ENCODE measurements at regions not wholly inside any gene's neighbourhood (a gene's known extent, or its start where the extent isn't known, plus 50 kb on each side); places are given as distances from the start of the nearest gene placed in this dataset.

- H3K27me3 Mint-ChIP-seq (ENCODE audit: low read depth in 3 of 3) = no peaks in the 10 kb centered on the region
- Histone ChIP-seq H3K9me3 (replicated peaks in 1 of 2; ENCODE audit: control insufficient read depth in 1 of 2, insufficient read depth in 1 of 2, low read length in 2 of 2) (no peaks in the 10 kb centered on the region), H2AFZ (ENCODE audit: insufficient read depth, low read depth, low read length, poor library complexity, severe bottlenecking) (no peak overlapping the region), H3K4me3 (replicated peaks in 1 of 3; ENCODE audit: low read depth in 2 of 3, low read length in 3 of 3) (no peak overlapping the region), H3K36me3 (replicated peaks in 1 of 2; ENCODE audit: control insufficient read depth in 1 of 2, insufficient read depth in 2 of 2, low read length in 2 of 2) (no peaks in the 10 kb centered on the region), H3K4me2 (replicated peaks; ENCODE audit: extremely low read depth, low read length, poor library complexity, severe bottlenecking) (no peak overlapping the region), H3K27me3 (ENCODE audit: control insufficient read depth in 2 of 2, insufficient read depth in 2 of 2, low read length in 2 of 2) (no peaks in the 10 kb centered on the region), H4K20me1 (ENCODE audit: insufficient read depth, low read length) (no peaks in the 10 kb centered on the region), H3K27ac (ENCODE audit: low read depth in 1 of 2, low read length in 2 of 2) (no peak overlapping the region), H3K4me1 (ENCODE audit: control insufficient read depth in 1 of 2, insufficient read depth in 2 of 2, low read length in 2 of 2) (peaks cover 29 to 36% of the 10 kb centered on the region in 2 donors), H3K79me2 (ENCODE audit: insufficient read depth, low read length) (no peaks in the 10 kb centered on the region), H3K9ac (ENCODE audit: insufficient read depth, low read length, poor library complexity, severe bottlenecking) (no peak overlapping the region)
- no peak for TF ChIP-seq CTCF (IDR thresholded peaks at IDR 0.05)
- WGBS (ENCODE audit: insufficient coverage) = 100% methylated on average over 3 of the region's 5 CpGs
- no peaks in the 10 kb centered on the region for H3K36me3 Mint-ChIP-seq
- H3K9me3 Mint-ChIP-seq = peaks cover 0 to 2% (median 0%) of the 10 kb centered on the region in 7 donors
- peaks cover 29% of the 10 kb centered on the region for H3K4me1 Mint-ChIP-seq
- no peak overlapping the region for H3K27ac Mint-ChIP-seq
- no peak overlapping the region for H3K4me3 Mint-ChIP-seq
- intact Hi-C loops (cut with micrococcal nuclease) = no loop called here
- peak in 1 of 3 donors; percentile 21 for DNase-seq
Measured at GRCh38 chr6:105836889-105837288, 249.2 kb upstream of the PRDM1 start.

- no peaks in the 10 kb centered on the region for H3K36me3 Mint-ChIP-seq
- Histone ChIP-seq H3K27me3 (ENCODE audit: control insufficient read depth in 2 of 2, insufficient read depth in 2 of 2, low read length in 2 of 2) (no peaks in the 10 kb centered on the region), H3K4me1 (ENCODE audit: control insufficient read depth in 1 of 2, insufficient read depth in 2 of 2, low read length in 2 of 2) (peaks cover 34 to 41% of the 10 kb centered on the region in 2 donors), H3K9ac (ENCODE audit: insufficient read depth, low read length, poor library complexity, severe bottlenecking) (no peak overlapping the region), H4K20me1 (ENCODE audit: insufficient read depth, low read length) (no peaks in the 10 kb centered on the region), H3K4me2 (replicated peaks; ENCODE audit: extremely low read depth, low read length, poor library complexity, severe bottlenecking) (no peak overlapping the region), H3K36me3 (replicated peaks in 1 of 2; ENCODE audit: control insufficient read depth in 1 of 2, insufficient read depth in 2 of 2, low read length in 2 of 2) (no peaks in the 10 kb centered on the region), H3K9me3 (replicated peaks in 1 of 2; ENCODE audit: control insufficient read depth in 1 of 2, insufficient read depth in 1 of 2, low read length in 2 of 2) (no peaks in the 10 kb centered on the region), H3K4me3 (replicated peaks in 1 of 3; ENCODE audit: low read depth in 2 of 3, low read length in 3 of 3) (no peak overlapping the region), H2AFZ (ENCODE audit: insufficient read depth, low read depth, low read length, poor library complexity, severe bottlenecking) (no peak overlapping the region), H3K27ac (ENCODE audit: low read depth in 1 of 2, low read length in 2 of 2) (no peak overlapping the region), H3K79me2 (ENCODE audit: insufficient read depth, low read length) (no peaks in the 10 kb centered on the region)
- peaks cover 0 to 2% (median 0%) of the 10 kb centered on the region in 7 donors for H3K9me3 Mint-ChIP-seq
- intact Hi-C loops (cut with micrococcal nuclease) = no loop called here
- TF ChIP-seq CTCF (IDR thresholded peaks at IDR 0.05) = no peak
- H3K4me3 Mint-ChIP-seq = no peak overlapping the region
- no peak overlapping the region for H3K27ac Mint-ChIP-seq
- H3K4me1 Mint-ChIP-seq = peaks cover 34% of the 10 kb centered on the region
- DNase-seq = no peak
- H3K27me3 Mint-ChIP-seq (ENCODE audit: low read depth in 3 of 3) = no peaks in the 10 kb centered on the region
- WGBS (ENCODE audit: insufficient coverage) = 100% methylated on average over 1 of the region's 5 CpGs
Measured at GRCh38 chr6:105836379-105836778, 249.8 kb upstream of the PRDM1 start.
